ENCODE measurements at regions not wholly inside any gene's neighbourhood (a gene's known extent, or its start where the extent isn't known, plus 50 kb on each side); places are given as distances from the start of the nearest gene placed in this dataset.

DNA sequence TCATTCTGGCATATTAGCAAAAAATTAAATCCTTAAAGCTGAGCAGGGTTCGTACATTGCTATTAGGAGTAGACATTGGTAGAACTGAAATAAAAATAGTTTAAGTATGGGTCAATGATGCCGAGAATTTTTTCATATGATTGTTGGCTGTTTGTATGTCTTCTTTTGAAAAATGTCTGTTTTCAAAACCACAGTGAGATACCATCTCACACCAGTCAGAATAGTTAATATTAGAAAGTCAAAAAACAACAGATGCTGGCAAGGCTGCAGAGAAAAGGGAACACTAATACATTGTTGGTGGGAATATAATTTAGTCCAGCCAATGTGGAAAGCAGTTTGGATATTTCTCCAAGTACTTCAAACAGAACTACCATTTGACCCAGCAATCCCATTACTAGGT, 410.8 kb upstream of the TRIB2 start:
- Mint-ChIP-seq H3K27me3 (no peaks in the 10 kb centered on the region), H3K4me3 (no peak overlapping the region), H3K4me1 (peaks cover 6% of the 10 kb centered on the region), H3K27ac (no peak overlapping the region), H3K36me3 (no peaks in the 10 kb centered on the region), H3K9me3 (no peaks in the 10 kb centered on the region)
- ATAC-seq (ENCODE audit: low read depth) (no peak), DNase-seq (ENCODE audit: low spot score in 2 of 2) (no peak)

DNA sequence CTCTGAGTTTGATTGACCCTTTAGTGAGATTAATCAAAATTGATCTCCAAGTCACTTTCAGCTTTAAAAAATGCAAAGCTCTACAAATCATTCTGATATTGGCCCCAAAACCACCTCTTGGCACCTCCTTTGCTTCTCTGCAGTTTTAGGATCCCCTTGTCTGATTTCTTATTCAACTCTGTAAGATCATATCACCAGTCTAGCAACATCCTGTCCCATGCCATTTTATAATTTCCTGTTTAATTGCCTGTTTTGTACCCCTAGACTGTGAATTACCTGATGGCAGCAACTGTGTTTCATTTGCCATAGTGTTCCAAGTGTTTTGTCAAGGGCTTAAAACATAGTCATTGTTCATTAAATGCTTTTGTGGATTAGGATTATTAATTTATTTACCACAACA, 406.3 kb upstream of the TRIB2 start:
- Mint-ChIP-seq H3K4me3 (no peak overlapping the region), H3K27ac (no peak overlapping the region), H3K36me3 (no peaks in the 10 kb centered on the region), H3K27me3 (no peaks in the 10 kb centered on the region), H3K4me1 (peaks cover 5% of the 10 kb centered on the region), H3K9me3 (no peaks in the 10 kb centered on the region)
- DNase-seq (ENCODE audit: low spot score in 2 of 2), result no peak
- no peak for ATAC-seq (ENCODE audit: low read depth)

DNA sequence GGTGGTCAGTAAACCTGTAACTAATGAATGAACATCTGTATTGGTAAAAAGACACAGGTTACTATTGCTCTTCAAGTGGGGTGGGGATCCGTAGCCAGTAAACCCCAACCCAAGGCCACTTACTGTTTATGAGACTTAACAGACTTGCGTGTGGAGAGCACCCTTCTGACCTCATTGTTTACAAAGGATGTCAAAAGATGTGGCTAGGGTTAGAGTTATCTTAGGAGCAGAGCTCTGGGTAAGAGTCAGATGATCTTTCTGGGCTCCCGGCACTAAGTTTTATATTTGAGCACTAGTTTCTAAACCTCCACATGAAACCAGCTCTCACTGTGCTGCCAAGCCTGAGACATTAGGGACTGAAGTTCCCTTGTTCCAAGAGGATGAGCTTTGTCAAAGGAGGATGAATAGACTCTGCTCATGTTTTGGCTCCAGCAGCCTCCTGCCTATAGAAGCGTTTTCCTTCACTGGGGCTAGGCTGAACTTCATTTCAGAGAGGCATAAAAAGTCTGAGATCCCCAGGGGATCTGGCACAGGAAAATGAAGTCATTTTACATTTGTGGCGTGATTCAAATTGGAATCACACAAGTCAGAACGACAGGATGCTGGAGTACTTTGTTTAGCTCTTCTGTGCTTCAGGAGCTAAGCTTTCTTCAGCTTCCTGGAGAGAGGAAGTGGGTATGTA, 403.1 kb upstream of the TRIB2 start:
- no peak for ATAC-seq (ENCODE audit: low read depth)

DNA sequence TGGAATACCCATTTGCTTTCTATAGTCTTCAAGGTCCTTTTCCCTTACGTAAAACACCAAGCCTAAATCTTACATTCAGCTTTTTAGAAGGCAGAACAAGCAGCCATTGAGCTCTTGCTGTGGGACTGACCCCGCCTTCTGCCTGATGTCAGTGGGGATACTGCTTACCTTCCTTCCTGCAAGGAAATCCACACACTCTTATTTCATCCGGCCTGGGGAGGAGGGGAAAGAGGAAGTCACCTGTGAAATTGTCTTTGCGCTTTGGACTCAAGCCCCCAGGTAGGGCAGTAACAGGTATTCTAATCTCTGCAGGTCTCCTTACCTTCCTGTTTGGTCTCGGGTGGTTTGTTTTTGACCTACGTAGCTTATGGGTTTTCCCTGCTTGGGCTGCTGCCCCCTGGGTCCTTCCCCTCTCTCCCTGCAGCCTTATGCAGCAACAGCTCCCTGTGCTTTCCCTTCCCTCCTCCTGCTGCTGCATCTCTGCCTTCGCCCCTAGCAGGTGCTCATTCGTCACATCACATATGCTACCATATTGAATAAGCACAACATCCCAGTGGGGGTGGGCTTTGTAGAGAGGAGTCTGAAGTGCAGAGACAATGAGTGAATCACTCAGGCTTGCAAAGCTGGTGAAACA, 402.5 kb upstream of the TRIB2 start:
- peaks cover 7% of the 10 kb centered on the region for H3K4me1 Mint-ChIP-seq
- no peaks in the 10 kb centered on the region for H3K27me3 Mint-ChIP-seq
- H3K9me3 Mint-ChIP-seq, result no peaks in the 10 kb centered on the region
- H3K36me3 Mint-ChIP-seq, result no peaks in the 10 kb centered on the region
- DNase-seq (ENCODE audit: low spot score in 2 of 2), result no peak
- ATAC-seq (ENCODE audit: low read depth), result peak; percentile 53
- peak overlapping the region; percentile 12 for H3K4me3 Mint-ChIP-seq
- no peak overlapping the region for H3K27ac Mint-ChIP-seq

More for the DNA sequence above, 403.1 kb upstream of the TRIB2 start:
- no peak for DNase-seq (ENCODE audit: low spot score in 2 of 2)
- Mint-ChIP-seq H3K36me3 (no peaks in the 10 kb centered on the region), H3K27ac (no peak overlapping the region), H3K4me1 (peaks cover 5% of the 10 kb centered on the region), H3K4me3 (no peak overlapping the region), H3K9me3 (no peaks in the 10 kb centered on the region), H3K27me3 (no peaks in the 10 kb centered on the region)

DNA sequence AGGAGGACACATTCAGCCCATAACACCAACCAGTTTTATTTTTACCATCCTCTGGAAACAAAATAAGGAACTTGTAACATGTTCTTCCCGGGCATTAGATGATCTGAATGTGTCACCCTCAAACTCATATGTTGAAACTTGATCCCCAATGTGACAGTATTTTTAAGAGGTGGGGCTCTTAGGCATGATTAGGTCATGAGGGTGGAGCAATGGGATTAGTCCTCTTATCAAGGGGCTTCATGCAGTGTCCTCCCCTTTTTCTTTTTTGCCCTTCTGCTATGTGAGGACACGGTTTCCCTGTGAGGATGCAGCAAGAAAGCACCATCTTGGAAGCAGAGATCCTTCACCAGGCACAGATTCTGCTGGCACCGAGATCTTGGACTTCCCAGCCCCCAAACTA, 401.5 kb upstream of the TRIB2 start:
- Mint-ChIP-seq H3K4me3 (no peak overlapping the region), H3K36me3 (no peaks in the 10 kb centered on the region), H3K4me1 (peaks cover 17% of the 10 kb centered on the region), H3K9me3 (no peaks in the 10 kb centered on the region), H3K27ac (no peak overlapping the region), H3K27me3 (no peaks in the 10 kb centered on the region)
- ATAC-seq (ENCODE audit: low read depth), result no peak
- no peak for DNase-seq (ENCODE audit: low spot score in 2 of 2)

DNA sequence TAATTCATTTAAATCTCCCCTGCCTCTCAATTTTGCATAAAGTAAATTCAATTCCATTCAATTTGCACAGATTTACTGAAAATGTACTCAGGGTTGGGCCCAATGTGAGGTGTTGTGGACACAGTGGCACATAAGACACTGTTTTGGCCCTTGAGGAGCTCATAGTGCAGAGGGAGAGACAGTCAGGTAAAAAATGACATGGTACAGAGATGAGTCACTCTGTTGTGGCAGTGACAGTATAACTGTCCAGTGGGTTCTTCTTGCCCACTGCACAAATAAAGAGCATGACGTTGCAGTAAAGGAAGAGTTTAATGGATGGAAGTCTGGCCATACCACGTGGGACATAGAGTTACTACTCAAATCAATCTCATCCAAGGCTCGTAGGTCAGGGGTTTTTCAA, 400.3 kb upstream of the TRIB2 start:
- no peak for ATAC-seq (ENCODE audit: low read depth)
- Mint-ChIP-seq H3K4me1 (peaks cover 17% of the 10 kb centered on the region), H3K4me3 (no peak overlapping the region), H3K36me3 (no peaks in the 10 kb centered on the region), H3K27me3 (no peaks in the 10 kb centered on the region), H3K27ac (no peak overlapping the region), H3K9me3 (no peaks in the 10 kb centered on the region)
- DNase-seq (ENCODE audit: low spot score in 2 of 2), result no peak

DNA sequence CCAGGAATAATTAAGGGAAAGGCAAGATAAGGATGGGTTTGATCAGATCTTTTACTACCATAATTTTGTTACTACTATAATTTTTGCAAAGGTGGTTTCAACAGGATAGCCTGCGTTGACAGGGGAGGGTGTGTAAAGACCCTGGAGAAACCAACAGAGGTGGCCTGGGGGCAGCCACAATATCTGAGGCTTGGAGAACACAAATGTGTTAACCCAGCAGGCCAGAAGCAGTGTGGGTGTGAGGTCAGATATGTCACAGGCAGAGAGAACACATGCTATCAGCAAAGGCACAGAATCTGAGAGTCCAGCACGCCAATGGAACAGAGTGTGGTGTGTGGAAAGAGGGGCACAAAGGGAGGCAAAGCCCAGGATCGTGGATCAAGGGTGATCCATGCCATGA, 399.4 kb upstream of the TRIB2 start:
- Mint-ChIP-seq H3K9me3 (no peaks in the 10 kb centered on the region), H3K4me3 (no peak overlapping the region), H3K36me3 (no peaks in the 10 kb centered on the region), H3K27ac (no peak overlapping the region), H3K27me3 (no peaks in the 10 kb centered on the region), H3K4me1 (peaks cover 17% of the 10 kb centered on the region)
- DNase-seq (ENCODE audit: low spot score in 2 of 2) (no peak), ATAC-seq (ENCODE audit: low read depth) (no peak)

DNA sequence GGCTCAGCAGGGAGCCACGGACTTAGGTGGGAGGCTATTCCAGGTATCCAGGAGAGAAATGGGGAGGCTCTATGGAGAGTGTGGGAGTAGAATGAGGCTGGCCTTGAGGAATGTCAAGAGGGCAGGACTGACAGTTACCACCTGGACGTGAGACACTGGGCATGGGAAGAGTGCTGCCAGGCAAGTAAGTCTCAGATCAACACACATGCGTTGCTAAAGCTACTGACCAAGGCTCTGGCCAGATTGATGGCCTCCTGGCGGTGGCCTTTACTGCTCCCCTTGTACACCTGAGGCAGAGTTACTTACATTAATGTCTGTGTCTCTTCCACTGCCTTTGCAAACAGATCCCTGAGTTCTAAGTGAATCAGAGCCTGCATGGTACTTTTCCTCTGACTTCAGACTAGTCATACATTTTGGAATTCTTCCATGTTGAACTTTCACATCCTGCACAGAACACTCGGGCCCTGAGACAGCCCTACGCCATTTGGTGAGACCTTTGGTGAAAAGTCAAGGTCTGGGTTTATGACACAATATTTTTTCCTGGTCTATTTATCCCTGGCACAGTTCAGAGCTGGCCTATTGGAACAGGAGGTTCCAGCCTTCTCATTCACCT, 398.8 kb upstream of the TRIB2 start:
- DNase-seq (ENCODE audit: low spot score in 2 of 2), result no peak
- Mint-ChIP-seq H3K9me3 (no peaks in the 10 kb centered on the region), H3K36me3 (no peaks in the 10 kb centered on the region), H3K4me1 (peaks cover 17% of the 10 kb centered on the region), H3K27ac (no peak overlapping the region), H3K4me3 (no peak overlapping the region), H3K27me3 (no peaks in the 10 kb centered on the region)
- no peak for ATAC-seq (ENCODE audit: low read depth)

DNA sequence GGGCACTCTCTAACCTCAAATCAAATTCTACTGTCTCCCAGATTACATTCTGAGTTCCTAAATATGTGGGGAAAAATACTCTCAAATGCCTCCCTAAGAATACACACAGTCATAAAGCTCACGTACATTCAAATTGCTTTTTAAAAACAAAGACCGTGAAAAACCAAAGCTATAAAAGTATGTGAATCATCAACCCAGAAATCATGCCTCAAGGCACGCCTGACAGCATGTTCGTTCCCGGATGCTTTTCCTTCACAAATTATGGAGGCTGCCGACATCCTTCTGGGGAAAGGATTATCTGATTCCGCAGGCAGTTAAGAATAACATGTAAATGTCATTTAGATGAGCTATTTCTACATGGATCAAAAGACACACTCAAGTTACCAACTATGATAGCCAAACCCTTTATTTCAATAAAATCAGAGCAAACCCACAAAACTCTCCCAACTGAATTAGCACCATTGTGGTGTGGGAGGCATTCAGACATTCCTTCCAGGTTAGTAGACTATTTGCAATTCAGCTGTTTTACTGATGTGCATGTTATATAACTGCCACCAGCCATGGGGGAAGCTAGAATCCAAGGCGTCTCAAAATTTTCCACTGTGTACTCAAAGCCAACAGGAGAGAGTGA, 398.2 kb upstream of the TRIB2 start:
- no peaks in the 10 kb centered on the region for H3K27me3 Mint-ChIP-seq
- no peaks in the 10 kb centered on the region for H3K9me3 Mint-ChIP-seq
- ATAC-seq (ENCODE audit: low read depth) (no peak), DNase-seq (ENCODE audit: low spot score in 2 of 2) (no peak)
- peaks cover 17% of the 10 kb centered on the region for H3K4me1 Mint-ChIP-seq
- H3K27ac Mint-ChIP-seq, result no peak overlapping the region
- H3K36me3 Mint-ChIP-seq, result no peaks in the 10 kb centered on the region
- H3K4me3 Mint-ChIP-seq, result no peak overlapping the region

DNA sequence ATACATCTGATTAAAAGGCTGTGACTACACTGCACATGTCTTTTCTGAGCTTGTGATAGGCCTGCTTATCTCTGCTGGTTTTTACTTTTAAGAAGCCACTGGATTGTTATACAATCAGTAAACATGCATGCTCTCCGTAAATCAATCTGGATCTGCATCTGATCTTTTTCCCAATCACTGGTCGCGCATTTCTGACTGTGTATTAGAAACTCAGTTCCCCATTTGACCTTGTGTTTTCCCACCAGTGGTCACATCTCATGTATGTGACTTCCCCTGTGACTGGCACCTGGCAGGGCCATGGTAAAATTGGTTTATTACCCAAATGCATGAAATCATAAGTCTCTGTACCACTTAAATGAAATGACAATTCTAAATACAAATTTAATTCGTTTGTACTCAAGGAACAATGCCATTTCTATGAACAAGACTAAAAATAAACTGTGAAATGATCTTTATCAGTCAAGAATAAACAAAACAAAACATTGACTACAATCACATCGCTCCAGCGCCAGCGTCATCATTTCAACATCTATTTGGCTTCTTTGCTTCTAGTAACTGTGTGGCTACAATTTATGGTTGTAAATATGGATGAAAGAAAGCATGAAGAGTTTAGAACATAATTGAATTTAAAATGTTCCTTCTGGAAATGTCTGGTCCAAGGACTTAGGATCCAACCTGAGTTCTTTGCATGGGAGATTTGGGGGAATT, 396.6 kb upstream of the TRIB2 start:
- DNase-seq (ENCODE audit: low spot score in 2 of 2) (peak in 1 of 2 donors; percentile 14), ATAC-seq (ENCODE audit: low read depth) (peak; percentile 97)
- H3K4me1 Mint-ChIP-seq, result peaks cover 12% of the 10 kb centered on the region
- H3K36me3 Mint-ChIP-seq, result no peaks in the 10 kb centered on the region
- no peaks in the 10 kb centered on the region for H3K27me3 Mint-ChIP-seq
- H3K9me3 Mint-ChIP-seq, result no peaks in the 10 kb centered on the region
- peak overlapping the region; percentile 45 for H3K4me3 Mint-ChIP-seq
- H3K27ac Mint-ChIP-seq, result peak overlapping the region; percentile 21

DNA sequence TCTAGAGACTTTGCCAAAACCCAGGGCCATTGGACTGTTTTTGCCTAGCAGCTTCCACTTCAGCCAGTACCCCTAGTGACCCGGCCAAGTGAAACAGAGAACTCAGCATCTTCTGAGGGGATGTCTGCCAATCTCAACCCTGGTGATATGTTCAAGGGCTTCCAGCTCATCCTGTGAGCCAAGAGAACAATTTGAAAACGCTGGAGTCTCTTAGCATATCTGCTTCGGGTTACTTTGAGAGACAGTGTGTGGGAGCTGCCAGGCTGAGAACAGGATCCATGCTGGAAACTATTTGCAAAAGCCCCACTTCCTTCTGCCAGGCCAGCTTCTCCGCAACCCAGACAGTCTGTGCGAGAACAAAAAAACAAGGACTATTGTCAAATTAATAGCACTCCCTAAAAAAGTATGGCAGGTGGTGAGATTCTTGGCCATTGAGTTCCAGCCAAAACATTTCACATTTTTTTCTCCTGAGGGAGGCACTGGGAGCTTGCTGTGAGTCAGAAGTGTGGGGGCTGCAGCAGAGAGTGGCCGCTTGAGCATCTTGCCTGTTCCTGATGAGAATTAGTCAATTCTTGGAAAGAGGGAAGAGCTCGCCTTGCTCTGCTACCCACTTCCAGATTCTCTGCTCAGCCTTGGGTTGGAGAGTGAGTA, 395.6 kb upstream of the TRIB2 start:
- no peak for DNase-seq (ENCODE audit: low spot score in 2 of 2)
- Mint-ChIP-seq H3K4me3 (no peak overlapping the region), H3K9me3 (no peaks in the 10 kb centered on the region)

DNA sequence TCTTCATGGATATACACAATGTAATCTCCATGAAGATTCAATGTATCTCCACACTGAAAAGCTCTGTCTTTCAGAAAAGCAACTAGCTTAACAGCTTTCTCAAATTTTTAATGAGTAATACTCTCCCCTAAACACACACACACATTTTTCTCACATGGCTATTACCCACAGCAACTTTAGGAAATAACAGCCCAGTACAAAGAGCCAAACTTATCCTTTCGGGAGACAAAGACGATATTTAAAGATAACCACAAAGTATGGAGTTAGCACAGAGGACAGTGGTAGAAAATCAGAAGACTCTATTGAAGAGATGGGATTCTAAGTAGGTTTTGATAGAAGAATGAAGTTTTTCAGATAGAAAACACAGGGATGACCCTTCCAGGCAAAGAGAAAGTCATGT, 394.9 kb upstream of the TRIB2 start:
- Mint-ChIP-seq H3K27ac (no peak overlapping the region), H3K4me1 (peaks cover 24% of the 10 kb centered on the region), H3K9me3 (no peaks in the 10 kb centered on the region), H3K36me3 (no peaks in the 10 kb centered on the region), H3K4me3 (no peak overlapping the region), H3K27me3 (peaks cover 2% of the 10 kb centered on the region)
- ATAC-seq (ENCODE audit: low read depth) (no peak), DNase-seq (ENCODE audit: low spot score in 2 of 2) (no peak)

More for the DNA sequence above, 395.6 kb upstream of the TRIB2 start:
- Mint-ChIP-seq H3K36me3 (no peaks in the 10 kb centered on the region), H3K4me1 (peaks cover 17% of the 10 kb centered on the region), H3K27me3 (peaks cover 2% of the 10 kb centered on the region), H3K27ac (no peak overlapping the region)
- ATAC-seq (ENCODE audit: low read depth), result no peak

DNA sequence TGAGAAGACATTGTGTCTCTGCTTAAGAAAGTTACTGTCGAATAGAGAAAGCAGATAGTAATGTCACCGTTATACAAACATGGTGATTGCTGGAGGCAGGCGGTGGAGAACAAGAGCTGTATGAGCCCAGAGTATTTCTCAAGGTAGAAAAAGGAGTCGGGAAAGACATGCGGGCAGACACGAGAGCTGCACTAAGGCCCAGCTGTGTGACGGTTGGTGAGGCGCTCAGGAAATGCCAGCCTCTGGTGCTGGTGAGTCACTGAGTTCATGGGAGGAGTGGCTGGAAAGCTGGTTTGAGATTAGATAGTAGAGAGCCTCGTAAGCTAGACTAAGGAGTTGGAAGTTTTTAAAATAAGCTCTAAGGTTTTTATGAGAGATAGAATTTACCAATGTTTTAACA, 390.9 kb upstream of the TRIB2 start:
- Mint-ChIP-seq H3K36me3 (peaks cover 1% of the 10 kb centered on the region), H3K4me3 (no peak overlapping the region), H3K4me1 (peaks cover 14% of the 10 kb centered on the region), H3K27ac (no peak overlapping the region), H3K9me3 (no peaks in the 10 kb centered on the region), H3K27me3 (peaks cover 2% of the 10 kb centered on the region)
- DNase-seq (ENCODE audit: low spot score in 2 of 2) (no peak), ATAC-seq (ENCODE audit: low read depth) (no peak)
